HEK293 (cell line): ENCODE measurements at regions not wholly inside any gene's neighbourhood (a gene's known extent, or its start where the extent isn't known, plus 50 kb on each side); places are given as distances from the start of the nearest gene placed in this dataset.

Experiments used
- CTCF ChIA-PET: fragments of 350-600 bp; formaldehyde crosslinking; extraction: SDS; loops from one replicate; lab custom pipeline; 2021; ENCODE audit warnings: antibody characterized with exemption; lab: Yijun Ruan, JAX
- POLR2A ChIA-PET: fragments of 300-600 bp; formaldehyde crosslinking; extraction: SDS; loops from one replicate; lab custom pipeline; 2020; ENCODE audit warnings: antibody characterized with exemption, inconsistent platforms; lab: Yijun Ruan, JAX
- H3K27ac ChIP-seq: fragments of 200-500 bp; sonication (Bioruptor generic); 2 replicates; pipeline ENCODE4 v1.5.1; 2014; ENCODE audit warnings: low read depth, low read length, control low read depth, inconsistent platforms; ENCODE audit errors: extremely low read depth
- H3K36me3 ChIP-seq, 2 experiments: fragments of 200-500 bp in 1 of 2; sonication (Bioruptor generic) in 1 of 2; 1 replicate in 1 of 2; 2 replicates in 1 of 2; pipeline ENCODE4 v1.5.1; 2014 to 2017; ENCODE audit warnings: inconsistent platforms in 2 of 2, low read length in 2 of 2; ENCODE audit not compliant: control insufficient read depth in 2 of 2, insufficient read depth in 1 of 2
- H3K4me1 ChIP-seq: fragments of 200-500 bp; sonication (Bioruptor generic); 2 replicates; pipeline ENCODE4 v1.5.1; 2014; ENCODE audit warnings: mild to moderate bottlenecking, low read length, inconsistent platforms; ENCODE audit not compliant: control insufficient read depth, insufficient read depth
- H3K4me3 ChIP-seq: 2 replicates; pipeline ENCODE4 v1.5.1; 2011; ENCODE audit warnings: low read depth, mild to moderate bottlenecking, control low read depth, low read length, moderate library complexity
- H3K9me3 ChIP-seq: fragments of 200-500 bp; sonication (Bioruptor generic); 2 replicates; pipeline ENCODE4 v1.5.1; 2014; ENCODE audit warnings: low read depth, low read length, inconsistent platforms; ENCODE audit not compliant: control insufficient read depth, insufficient read depth
- EGR2 ChIP-seq: fragments of 450-650 bp; formaldehyde crosslinking; IDR thresholded peaks from 2 replicates; pipeline ENCODE4 v1.5.1; 2016; ENCODE audit warnings: low read depth, missing biosample characterization, missing genetic modification characterization
- GLI4 ChIP-seq: fragments of 450-650 bp; formaldehyde crosslinking; IDR thresholded peaks from 2 replicates; pipeline ENCODE4 v1.5.1; 2016; ENCODE audit warnings: missing biosample characterization, missing genetic modification characterization
- GLIS1 ChIP-seq: fragments of 450-650 bp; formaldehyde crosslinking; IDR thresholded peaks from 2 replicates; pipeline ENCODE4 v1.5.1; 2016; ENCODE audit warnings: missing biosample characterization, missing genetic modification characterization
- KLF7 ChIP-seq: fragments of 450-650 bp; formaldehyde crosslinking; IDR thresholded peaks from 2 replicates; pipeline ENCODE4 v1.5.1; 2016; ENCODE audit warnings: missing biosample characterization, missing genetic modification characterization, borderline replicate concordance
- OSR2 ChIP-seq: fragments of 450-650 bp; formaldehyde crosslinking; IDR thresholded peaks from 2 replicates; pipeline ENCODE4 v1.5.1; 2016; ENCODE audit warnings: missing biosample characterization, missing genetic modification characterization
- OVOL3 ChIP-seq: fragments of 450-650 bp; formaldehyde crosslinking; IDR thresholded peaks from 2 replicates; pipeline ENCODE4 v1.5.1; 2016; ENCODE audit warnings: missing biosample characterization, missing genetic modification characterization
- PRDM1 ChIP-seq: fragments of 450-650 bp; formaldehyde crosslinking; IDR thresholded peaks from 2 replicates; pipeline ENCODE4; 2016; ENCODE audit warnings: missing biosample characterization, missing genetic modification characterization
- TCF7L2 ChIP-seq: IDR thresholded peaks from 2 replicates; pipeline ENCODE4 v1.6.1; 2011; ENCODE audit warnings: low read depth, mild to moderate bottlenecking, inconsistent platforms, low read length, moderate library complexity, borderline replicate concordance
- ZFP41 ChIP-seq: fragments of 450-650 bp; formaldehyde crosslinking; IDR thresholded peaks from 2 replicates; pipeline ENCODE4 v1.5.1; 2016; ENCODE audit warnings: missing biosample characterization, missing genetic modification characterization, borderline replicate concordance
- ZNF2 ChIP-seq: fragments of 450-650 bp; formaldehyde crosslinking; IDR thresholded peaks from 2 replicates; pipeline ENCODE4 v1.5.1; 2016; ENCODE audit warnings: missing biosample characterization, missing genetic modification characterization
- ZNF202 ChIP-seq: fragments of 450-650 bp; formaldehyde crosslinking; IDR thresholded peaks from 2 replicates; pipeline ENCODE4 v1.5.1; 2016; ENCODE audit warnings: missing biosample characterization, missing genetic modification characterization, borderline replicate concordance
- ZNF214 ChIP-seq: fragments of 450-650 bp; formaldehyde crosslinking; IDR thresholded peaks from 2 replicates; pipeline ENCODE4 v1.5.1; 2017; ENCODE audit warnings: missing biosample characterization, mild to moderate bottlenecking, missing genetic modification characterization, borderline replicate concordance
- ZNF223 ChIP-seq: fragments of 450-650 bp; formaldehyde crosslinking; IDR thresholded peaks from 2 replicates; pipeline ENCODE4 v1.5.1; 2016; ENCODE audit warnings: missing biosample characterization, missing genetic modification characterization
- ZNF23 ChIP-seq: fragments of 450-650 bp; formaldehyde crosslinking; IDR thresholded peaks from 2 replicates; pipeline ENCODE4 v1.5.1; 2016; ENCODE audit warnings: missing biosample characterization, missing genetic modification characterization, borderline replicate concordance
- ZNF266 ChIP-seq: fragments of 450-650 bp; formaldehyde crosslinking; IDR thresholded peaks from 2 replicates; pipeline ENCODE4 v1.5.1; 2016; ENCODE audit warnings: missing biosample characterization, missing genetic modification characterization, low read depth
- ZNF302 ChIP-seq: fragments of 450-650 bp; formaldehyde crosslinking; IDR thresholded peaks from 2 replicates; pipeline ENCODE4 v1.5.1; 2016; ENCODE audit warnings: missing biosample characterization, missing genetic modification characterization, low read depth
- ZNF311 ChIP-seq: fragments of 450-650 bp; formaldehyde crosslinking; IDR thresholded peaks from 2 replicates; pipeline ENCODE4 v1.5.1; 2017; ENCODE audit warnings: missing biosample characterization, missing genetic modification characterization, borderline replicate concordance
- ZNF404 ChIP-seq: fragments of 450-650 bp; formaldehyde crosslinking; IDR thresholded peaks from 2 replicates; pipeline ENCODE4 v1.5.1; 2017; ENCODE audit warnings: missing biosample characterization, missing genetic modification characterization
- ZNF521 ChIP-seq: fragments of 450-650 bp; formaldehyde crosslinking; IDR thresholded peaks from 2 replicates; pipeline ENCODE4 v1.5.1; 2017; ENCODE audit warnings: missing biosample characterization, mild to moderate bottlenecking, missing genetic modification characterization
- ZNF544 ChIP-seq: fragments of 450-650 bp; formaldehyde crosslinking; IDR thresholded peaks from 2 replicates; pipeline ENCODE4 v1.5.0; 2017; ENCODE audit warnings: missing biosample characterization, missing genetic modification characterization
- ZNF610 ChIP-seq: fragments of 450-650 bp; formaldehyde crosslinking; IDR thresholded peaks from 2 replicates; pipeline ENCODE4 v1.5.1; 2016; ENCODE audit warnings: missing biosample characterization, missing genetic modification characterization, borderline replicate concordance
- ZNF623 ChIP-seq: fragments of 450-650 bp; formaldehyde crosslinking; IDR thresholded peaks from 2 replicates; pipeline ENCODE4 v1.5.1; 2016; ENCODE audit warnings: missing biosample characterization, missing genetic modification characterization
- ZXDB ChIP-seq: fragments of 450-650 bp; formaldehyde crosslinking; IDR thresholded peaks from 2 replicates; pipeline ENCODE4 v1.5.1; 2016; ENCODE audit warnings: missing biosample characterization, missing genetic modification characterization
- TF ChIP-seq, protein P1 (sequence below): fragments of 450-650 bp; formaldehyde crosslinking; IDR thresholded peaks from 2 replicates; pipeline ENCODE4 v1.5.0; 2017; ENCODE audit warnings: missing biosample characterization, missing genetic modification characterization, borderline replicate concordance
- TF ChIP-seq, protein P2 (sequence below): fragments of 450-650 bp; formaldehyde crosslinking; optimal IDR thresholded peaks from 2 replicates; pipeline ENCODE3; 2016; ENCODE audit warnings: missing biosample characterization, mild to moderate bottlenecking, missing genetic modification characterization
- TF ChIP-seq, protein P3 (sequence below): fragments of 450-650 bp; formaldehyde crosslinking; IDR thresholded peaks from 2 replicates; pipeline ENCODE4 v1.5.1; 2016; ENCODE audit warnings: missing biosample characterization, missing genetic modification characterization, low read depth
- TF ChIP-seq, protein P4 (sequence below): fragments of 450-650 bp; formaldehyde crosslinking; IDR thresholded peaks from 2 replicates; pipeline ENCODE4 v1.5.1; 2016; ENCODE audit warnings: missing biosample characterization, missing genetic modification characterization
- TF ChIP-seq, protein P5 (sequence below): IDR thresholded peaks from 2 replicates; pipeline ENCODE4 v1.6.1; 2011; ENCODE audit warnings: mild to moderate bottlenecking, low read depth, low read length, borderline replicate concordance

DNA sequence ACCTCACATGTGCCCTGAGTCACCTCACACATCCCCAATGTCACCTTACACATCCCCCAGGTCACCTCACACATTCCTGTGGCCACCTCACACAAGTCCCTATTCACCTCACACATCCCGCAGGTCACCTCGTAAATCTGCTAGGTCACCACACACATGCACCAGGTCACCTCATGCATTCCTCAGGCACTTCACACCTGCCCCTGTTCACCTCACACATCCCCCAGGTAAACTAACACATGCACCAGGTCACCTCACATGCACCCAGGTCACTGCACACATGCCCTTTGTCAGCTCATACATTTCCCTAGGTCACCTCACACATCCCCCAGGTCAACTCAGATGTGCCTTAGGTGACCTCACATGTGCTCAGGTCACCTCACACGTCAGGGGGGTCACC is 639.8 kb downstream of the TMEM121 start:
- TF ChIP-seq ZNF311 (tag by site-specific recombination) (no peak), ZNF202 (tag by site-specific recombination) (no peak), ZNF266 (tag by site-specific recombination) (no peak), OSR2 (tag by site-specific recombination) (no peak), ZNF223 (tag by site-specific recombination) (no peak), KLF7 (no peak), EGR2 (tag by site-specific recombination) (no peak), ZNF404 (tag by site-specific recombination) (no peak), GLIS1 (tag by site-specific recombination) (no peak)
- TF ChIP-seq, protein P1, sequence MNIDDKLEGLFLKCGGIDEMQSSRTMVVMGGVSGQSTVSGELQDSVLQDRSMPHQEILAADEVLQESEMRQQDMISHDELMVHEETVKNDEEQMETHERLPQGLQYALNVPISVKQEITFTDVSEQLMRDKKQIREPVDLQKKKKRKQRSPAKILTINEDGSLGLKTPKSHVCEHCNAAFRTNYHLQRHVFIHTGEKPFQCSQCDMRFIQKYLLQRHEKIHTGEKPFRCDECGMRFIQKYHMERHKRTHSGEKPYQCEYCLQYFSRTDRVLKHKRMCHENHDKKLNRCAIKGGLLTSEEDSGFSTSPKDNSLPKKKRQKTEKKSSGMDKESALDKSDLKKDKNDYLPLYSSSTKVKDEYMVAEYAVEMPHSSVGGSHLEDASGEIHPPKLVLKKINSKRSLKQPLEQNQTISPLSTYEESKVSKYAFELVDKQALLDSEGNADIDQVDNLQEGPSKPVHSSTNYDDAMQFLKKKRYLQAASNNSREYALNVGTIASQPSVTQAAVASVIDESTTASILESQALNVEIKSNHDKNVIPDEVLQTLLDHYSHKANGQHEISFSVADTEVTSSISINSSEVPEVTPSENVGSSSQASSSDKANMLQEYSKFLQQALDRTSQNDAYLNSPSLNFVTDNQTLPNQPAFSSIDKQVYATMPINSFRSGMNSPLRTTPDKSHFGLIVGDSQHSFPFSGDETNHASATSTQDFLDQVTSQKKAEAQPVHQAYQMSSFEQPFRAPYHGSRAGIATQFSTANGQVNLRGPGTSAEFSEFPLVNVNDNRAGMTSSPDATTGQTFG, result no peak
- TF ChIP-seq, protein P2, sequence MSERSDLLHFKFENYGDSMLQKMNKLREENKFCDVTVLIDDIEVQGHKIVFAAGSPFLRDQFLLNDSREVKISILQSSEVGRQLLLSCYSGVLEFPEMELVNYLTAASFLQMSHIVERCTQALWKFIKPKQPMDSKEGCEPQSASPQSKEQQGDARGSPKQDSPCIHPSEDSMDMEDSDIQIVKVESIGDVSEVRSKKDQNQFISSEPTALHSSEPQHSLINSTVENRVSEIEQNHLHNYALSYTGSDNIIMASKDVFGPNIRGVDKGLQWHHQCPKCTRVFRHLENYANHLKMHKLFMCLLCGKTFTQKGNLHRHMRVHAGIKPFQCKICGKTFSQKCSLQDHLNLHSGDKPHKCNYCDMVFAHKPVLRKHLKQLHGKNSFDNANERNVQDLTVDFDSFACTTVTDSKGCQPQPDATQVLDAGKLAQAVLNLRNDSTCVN, result no peak
- TF ChIP-seq, protein P3, sequence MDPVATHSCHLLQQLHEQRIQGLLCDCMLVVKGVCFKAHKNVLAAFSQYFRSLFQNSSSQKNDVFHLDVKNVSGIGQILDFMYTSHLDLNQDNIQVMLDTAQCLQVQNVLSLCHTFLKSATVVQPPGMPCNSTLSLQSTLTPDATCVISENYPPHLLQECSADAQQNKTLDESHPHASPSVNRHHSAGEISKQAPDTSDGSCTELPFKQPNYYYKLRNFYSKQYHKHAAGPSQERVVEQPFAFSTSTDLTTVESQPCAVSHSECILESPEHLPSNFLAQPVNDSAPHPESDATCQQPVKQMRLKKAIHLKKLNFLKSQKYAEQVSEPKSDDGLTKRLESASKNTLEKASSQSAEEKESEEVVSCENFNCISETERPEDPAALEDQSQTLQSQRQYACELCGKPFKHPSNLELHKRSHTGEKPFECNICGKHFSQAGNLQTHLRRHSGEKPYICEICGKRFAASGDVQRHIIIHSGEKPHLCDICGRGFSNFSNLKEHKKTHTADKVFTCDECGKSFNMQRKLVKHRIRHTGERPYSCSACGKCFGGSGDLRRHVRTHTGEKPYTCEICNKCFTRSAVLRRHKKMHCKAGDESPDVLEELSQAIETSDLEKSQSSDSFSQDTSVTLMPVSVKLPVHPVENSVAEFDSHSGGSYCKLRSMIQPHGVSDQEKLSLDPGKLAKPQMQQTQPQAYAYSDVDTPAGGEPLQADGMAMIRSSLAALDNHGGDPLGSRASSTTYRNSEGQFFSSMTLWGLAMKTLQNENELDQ (tag by site-specific recombination), result no peak
- Histone ChIP-seq H3K9me3 (no peaks in the 10 kb centered on the region), H3K4me3 (no peak overlapping the region), H3K4me1 (no peaks in the 10 kb centered on the region), H3K36me3 (no peaks in the 10 kb centered on the region), H3K27ac (no peak overlapping the region)
- POLR2A ChIA-PET, result no interaction called here
- CTCF ChIA-PET, result interaction anchor here (0.8 kb wide), 1 partner anchor 26 kb away, joined by 3 read pairs; no protein-coding TSS in a partner anchor

DNA sequence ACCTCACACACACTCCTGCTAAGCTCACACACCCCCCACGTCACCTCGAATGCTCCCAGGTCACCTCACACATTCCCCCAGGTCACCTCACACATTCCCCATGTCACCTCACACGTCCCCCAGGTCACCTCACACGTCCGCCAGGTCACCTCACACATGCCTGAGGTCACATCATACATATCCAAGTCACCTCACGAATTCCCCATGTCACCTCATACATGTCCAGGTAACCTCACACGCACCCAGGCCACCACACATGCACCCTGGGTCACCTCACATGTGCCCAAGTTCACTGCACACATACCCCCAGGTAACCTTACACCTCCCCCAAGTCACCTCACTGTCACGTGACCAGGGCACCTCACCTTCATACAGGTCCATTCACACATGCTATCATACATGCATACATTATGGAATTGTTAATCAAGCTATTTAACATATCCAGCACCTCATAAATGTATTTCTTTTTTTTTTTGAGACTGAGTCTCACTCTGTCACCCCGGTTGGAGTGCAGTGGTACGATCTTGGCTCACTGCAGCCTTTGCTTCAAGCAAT is 640.3 kb downstream of the TMEM121 start:
- H3K27ac ChIP-seq, result no peak overlapping the region
- H3K4me1 ChIP-seq, result no peaks in the 10 kb centered on the region
- ChIA-PET CTCF (interaction anchor here (0.8 kb wide), 1 partner anchor 26 kb away, joined by 3 read pairs; no protein-coding TSS in a partner anchor), POLR2A (no interaction called here)
- H3K9me3 ChIP-seq, result no peaks in the 10 kb centered on the region
- H3K36me3 ChIP-seq, result no peaks in the 10 kb centered on the region
- no peak overlapping the region for H3K4me3 ChIP-seq
- no peak for TF ChIP-seq PRDM1
- no peak for TF ChIP-seq TCF7L2
- TF ChIP-seq, protein P4, sequence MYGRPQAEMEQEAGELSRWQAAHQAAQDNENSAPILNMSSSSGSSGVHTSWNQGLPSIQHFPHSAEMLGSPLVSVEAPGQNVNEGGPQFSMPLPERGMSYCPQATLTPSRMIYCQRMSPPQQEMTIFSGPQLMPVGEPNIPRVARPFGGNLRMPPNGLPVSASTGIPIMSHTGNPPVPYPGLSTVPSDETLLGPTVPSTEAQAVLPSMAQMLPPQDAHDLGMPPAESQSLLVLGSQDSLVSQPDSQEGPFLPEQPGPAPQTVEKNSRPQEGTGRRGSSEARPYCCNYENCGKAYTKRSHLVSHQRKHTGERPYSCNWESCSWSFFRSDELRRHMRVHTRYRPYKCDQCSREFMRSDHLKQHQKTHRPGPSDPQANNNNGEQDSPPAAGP (tag by site-specific recombination), result no peak
- TF ChIP-seq GLIS1 (tag by site-specific recombination), result no peak
- no peak for TF ChIP-seq ZNF521 (tag by site-specific recombination)
- TF ChIP-seq OVOL3 (tag by site-specific recombination), result no peak
- TF ChIP-seq ZXDB, result no peak
- TF ChIP-seq, protein P5, sequence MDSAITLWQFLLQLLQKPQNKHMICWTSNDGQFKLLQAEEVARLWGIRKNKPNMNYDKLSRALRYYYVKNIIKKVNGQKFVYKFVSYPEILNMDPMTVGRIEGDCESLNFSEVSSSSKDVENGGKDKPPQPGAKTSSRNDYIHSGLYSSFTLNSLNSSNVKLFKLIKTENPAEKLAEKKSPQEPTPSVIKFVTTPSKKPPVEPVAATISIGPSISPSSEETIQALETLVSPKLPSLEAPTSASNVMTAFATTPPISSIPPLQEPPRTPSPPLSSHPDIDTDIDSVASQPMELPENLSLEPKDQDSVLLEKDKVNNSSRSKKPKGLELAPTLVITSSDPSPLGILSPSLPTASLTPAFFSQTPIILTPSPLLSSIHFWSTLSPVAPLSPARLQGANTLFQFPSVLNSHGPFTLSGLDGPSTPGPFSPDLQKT, result no peak
- no peak for TF ChIP-seq ZNF23 (tag by site-specific recombination)
- no peak for TF ChIP-seq ZNF623 (tag by site-specific recombination)
- no peak for TF ChIP-seq ZNF214 (tag by site-specific recombination)
- TF ChIP-seq ZNF2 (tag by site-specific recombination), result no peak
- no peak for TF ChIP-seq GLI4 (tag by site-specific recombination)
- no peak for TF ChIP-seq ZNF544
- no peak for TF ChIP-seq ZNF266 (tag by site-specific recombination)
- no peak for TF ChIP-seq ZFP41 (tag by site-specific recombination)
- no peak for TF ChIP-seq ZNF302
- TF ChIP-seq ZNF610 (tag by site-specific recombination), result no peak
